CD4-positive, alpha-beta T cell (primary cell): ENCODE measurements at regions not wholly inside any gene's neighbourhood (a gene's known extent, or its start where the extent isn't known, plus 50 kb on each side); places are given as distances from the start of the nearest gene placed in this dataset.

Experiments used
- ATAC-seq: fragments of 200-7000 bp; cut with Tn5 transposase; one replicate; pipeline ENCODE4 v1.10.0; 2022; ENCODE audit warnings: mild to moderate bottlenecking; ENCODE audit not compliant: poor library complexity
- CTCF ChIA-PET: fragments of 350-600 bp; sonication (Branson Sonifier 250); formaldehyde crosslinking; loops from one replicate; lab custom pipeline; 2021; ENCODE audit warnings: antibody characterized with exemption, inconsistent platforms; lab: Charles Lee
- POLR2A ChIA-PET: fragments of 350-600 bp; sonication (Branson Sonifier 250); formaldehyde crosslinking; loops from one replicate; lab custom pipeline; 2021; ENCODE audit warnings: antibody characterized with exemption, inconsistent platforms; lab: Charles Lee
- DNase-seq, 14 experiments: peaks; one replicate each; pipeline ENCODE4 v3.0.0-alpha.2; 2013 to 2020; ENCODE audit warnings: mixed read lengths in 2 of 14
- H3K27ac ChIP-seq, 2 donors: one replicate each; pipeline versions ENCODE4 v1.5.1 to v1.7.0; 2013; ENCODE audit warnings: low read length in 2 of 2, low read depth in 1 of 2, mild to moderate bottlenecking in 1 of 2
- H3K27me3 ChIP-seq, 2 experiments: 1 replicate in 1 of 2; 2 replicates in 1 of 2; pipeline versions ENCODE4 v1.6.1 to v1.7.0; 2013; ENCODE audit warnings: low read length in 2 of 2, control low read depth in 1 of 2, mild to moderate bottlenecking in 1 of 2, moderate library complexity in 1 of 2; ENCODE audit not compliant: insufficient read depth in 2 of 2, control insufficient read depth in 1 of 2
- H3K36me3 ChIP-seq: one replicate; pipeline ENCODE4 v1.6.1; 2013; ENCODE audit warnings: low read length, control low read depth; ENCODE audit not compliant: insufficient read depth
- H3K4me1 ChIP-seq: one replicate; pipeline ENCODE4 v1.6.1; 2013; ENCODE audit warnings: low read length, control low read depth; ENCODE audit not compliant: insufficient read depth
- H3K4me3 ChIP-seq: one replicate; pipeline ENCODE4 v1.5.1; 2013; ENCODE audit warnings: mild to moderate bottlenecking, low read length, moderate library complexity
- H3K9me3 ChIP-seq, 2 experiments: 1 replicate in 1 of 2; 2 replicates in 1 of 2; pipeline versions ENCODE4 v1.6.1 to v1.7.0; 2013; ENCODE audit warnings: low read length in 2 of 2, mild to moderate bottlenecking in 2 of 2, control low read depth in 1 of 2, moderate library complexity in 1 of 2; ENCODE audit not compliant: control insufficient read depth in 1 of 2, insufficient read depth in 1 of 2
- H3K27ac Mint-ChIP-seq: one replicate; pipeline ENCODE4 v1.8.0; 2020; ENCODE audit warnings: mixed read lengths
- H3K27me3 Mint-ChIP-seq: one replicate; pipeline ENCODE4 v1.8.0; 2021; ENCODE audit warnings: mixed read lengths
- H3K36me3 Mint-ChIP-seq: one replicate; pipeline ENCODE4 v1.8.0; 2021; ENCODE audit warnings: low read depth, mixed read lengths
- H3K4me1 Mint-ChIP-seq: one replicate; pipeline ENCODE4 v1.8.0; 2021; ENCODE audit warnings: low read depth, mixed read lengths
- H3K4me3 Mint-ChIP-seq: one replicate; pipeline ENCODE4 v1.8.0; 2020; ENCODE audit warnings: mild to moderate bottlenecking, mixed read lengths
- H3K9me3 Mint-ChIP-seq: one replicate; pipeline ENCODE4 v1.8.0; 2020; ENCODE audit warnings: mixed read lengths
- intact Hi-C, 2 experiments: fragments of 100-400 bp; cut with DNase I in 1 of 2; cut with micrococcal nuclease in 1 of 2; formaldehyde crosslinking; loops; one replicate each; pipeline versions ENCODE4 v1.15.1 to v1.9.0; 2023 to 2025; cut with DNase I, micrococcal nuclease
- TF ChIP-seq, protein P1 (sequence below): fragments of 200-600 bp; IDR thresholded peaks from one replicate; pipeline ENCODE4 v1.8.0; 2022; ENCODE audit warnings: antibody characterized with exemption, mild to moderate bottlenecking

GRCh38 chr5:113809626-113810025 is 296.1 kb downstream of the YTHDC2 start:
- H3K36me3 Mint-ChIP-seq, result no peaks in the 10 kb centered on the region
- H3K4me1 Mint-ChIP-seq, result no peaks in the 10 kb centered on the region
- Histone ChIP-seq H3K4me1 (no peaks in the 10 kb centered on the region), H3K27ac (no peak overlapping the region), H3K36me3 (no peaks in the 10 kb centered on the region), H3K27me3 (no peaks in the 10 kb centered on the region), H3K9me3 (no peaks in the 10 kb centered on the region), H3K4me3 (no peak overlapping the region)
- H3K4me3 Mint-ChIP-seq, result no peak overlapping the region
- intact Hi-C loops, result no loop called here
- peaks cover 2% of the 10 kb centered on the region for H3K9me3 Mint-ChIP-seq
- ChIA-PET POLR2A (no interaction called here), CTCF (no interaction called here)
- TF ChIP-seq, protein P1, sequence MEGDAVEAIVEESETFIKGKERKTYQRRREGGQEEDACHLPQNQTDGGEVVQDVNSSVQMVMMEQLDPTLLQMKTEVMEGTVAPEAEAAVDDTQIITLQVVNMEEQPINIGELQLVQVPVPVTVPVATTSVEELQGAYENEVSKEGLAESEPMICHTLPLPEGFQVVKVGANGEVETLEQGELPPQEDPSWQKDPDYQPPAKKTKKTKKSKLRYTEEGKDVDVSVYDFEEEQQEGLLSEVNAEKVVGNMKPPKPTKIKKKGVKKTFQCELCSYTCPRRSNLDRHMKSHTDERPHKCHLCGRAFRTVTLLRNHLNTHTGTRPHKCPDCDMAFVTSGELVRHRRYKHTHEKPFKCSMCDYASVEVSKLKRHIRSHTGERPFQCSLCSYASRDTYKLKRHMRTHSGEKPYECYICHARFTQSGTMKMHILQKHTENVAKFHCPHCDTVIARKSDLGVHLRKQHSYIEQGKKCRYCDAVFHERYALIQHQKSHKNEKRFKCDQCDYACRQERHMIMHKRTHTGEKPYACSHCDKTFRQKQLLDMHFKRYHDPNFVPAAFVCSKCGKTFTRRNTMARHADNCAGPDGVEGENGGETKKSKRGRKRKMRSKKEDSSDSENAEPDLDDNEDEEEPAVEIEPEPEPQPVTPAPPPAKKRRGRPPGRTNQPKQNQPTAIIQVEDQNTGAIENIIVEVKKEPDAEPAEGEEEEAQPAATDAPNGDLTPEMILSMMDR, result no peak
- H3K27ac Mint-ChIP-seq, result no peak overlapping the region
- no peak for DNase-seq
- ATAC-seq, result no peak
- H3K27me3 Mint-ChIP-seq, result peaks cover 3% of the 10 kb centered on the region

DNA sequence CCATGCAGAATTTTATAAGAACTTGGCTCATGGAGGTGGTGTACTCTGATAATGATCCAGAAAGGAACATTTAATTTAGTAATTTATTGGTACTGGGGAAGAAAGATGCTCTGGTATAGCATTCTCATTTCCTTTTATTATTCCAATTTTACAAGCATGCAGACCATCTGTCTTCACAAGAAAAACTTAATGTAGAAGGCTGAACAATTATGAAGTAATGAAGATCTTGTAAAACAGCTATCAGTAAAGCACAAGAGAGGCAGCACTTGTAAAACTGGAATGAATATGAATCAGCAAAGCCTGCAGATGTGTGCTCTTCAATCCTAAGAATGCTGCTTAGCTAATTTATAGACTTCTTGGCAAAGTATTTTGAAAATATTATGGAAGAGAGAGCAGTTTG is 300.0 kb downstream of the YTHDC2 start:
- H3K36me3 ChIP-seq, result no peaks in the 10 kb centered on the region
- H3K27ac ChIP-seq, result no peak overlapping the region
- no peak for ATAC-seq
- Mint-ChIP-seq H3K27ac (no peak overlapping the region), H3K36me3 (no peaks in the 10 kb centered on the region), H3K4me1 (no peaks in the 10 kb centered on the region), H3K4me3 (no peak overlapping the region), H3K9me3 (peaks cover 7% of the 10 kb centered on the region), H3K27me3 (peaks cover 6% of the 10 kb centered on the region)
- no peaks in the 10 kb centered on the region for H3K27me3 ChIP-seq
- intact Hi-C loops, result no loop called here
- DNase-seq, result no peak
- TF ChIP-seq, protein P1, result no peak
- H3K9me3 ChIP-seq, result no peaks in the 10 kb centered on the region
- CTCF ChIA-PET, result no interaction called here
- no peak overlapping the region for H3K4me3 ChIP-seq
- POLR2A ChIA-PET, result no interaction called here
- H3K4me1 ChIP-seq, result no peaks in the 10 kb centered on the region

- ATAC-seq, result no peak
Measured at GRCh38 chr5:113817683-113818082, 304.2 kb downstream of the YTHDC2 start.

More at GRCh38 chr5:113817683-113818082, 304.2 kb downstream of the YTHDC2 start:
- Mint-ChIP-seq H3K4me3 (no peak overlapping the region), H3K27me3 (peaks cover 4% of the 10 kb centered on the region), H3K27ac (no peak overlapping the region), H3K36me3 (no peaks in the 10 kb centered on the region), H3K9me3 (peaks cover 7% of the 10 kb centered on the region), H3K4me1 (no peaks in the 10 kb centered on the region)
- no peaks in the 10 kb centered on the region for H3K27me3 ChIP-seq
- H3K27ac ChIP-seq, result no peak overlapping the region
- TF ChIP-seq, protein P1, result no peak
- no peaks in the 10 kb centered on the region for H3K4me1 ChIP-seq
- no peaks in the 10 kb centered on the region for H3K9me3 ChIP-seq
- intact Hi-C loops, result no loop called here
- ChIA-PET POLR2A (no interaction called here), CTCF (no interaction called here)
- H3K36me3 ChIP-seq, result no peaks in the 10 kb centered on the region
- DNase-seq, result no peak
- H3K4me3 ChIP-seq, result no peak overlapping the region
